Coronary artery (tissue), 2 donors: ENCODE measurements at regions not wholly inside any gene's neighbourhood (a gene's known extent, or its start where the extent isn't known, plus 50 kb on each side); places are given as distances from the start of the nearest gene placed in this dataset.

Source experiments
- DNase-seq: peaks from one replicate; pipeline ENCODE4 v3.0.0-alpha.2; 2017; ENCODE audit warnings: low spot score
- H3K27ac ChIP-seq, 2 donors: fragments of 200-600 bp; sonication (generic); one replicate each; pipeline ENCODE4 v1.5.1; 2016 to 2019
- H3K4me3 ChIP-seq: fragments of 200-600 bp; sonication (generic); 2 replicates; pipeline ENCODE4 v1.5.1; 2016; ENCODE audit warnings: mild to moderate bottlenecking, moderate library complexity
- CTCF ChIP-seq: fragments of 200-600 bp; sonication (generic); IDR thresholded peaks from one replicate; pipeline ENCODE4 v1.5.1; 2019; ENCODE audit warnings: antibody characterized with exemption

GRCh38 chr2:118340103-118340502 lies 251.8 kb downstream of the INSIG2 start:
- TF ChIP-seq CTCF = no peak
- Histone ChIP-seq H3K27ac (no peak overlapping the region), H3K4me3 (no peak overlapping the region)
- DNase-seq = no peak

- no peak for TF ChIP-seq CTCF
- no peak overlapping the region for H3K27ac ChIP-seq
- no peak for DNase-seq
Observed at GRCh38 chr2:118339386-118339785, 251.1 kb downstream of the INSIG2 start.

GRCh38 chr2:118333664-118334063 lies 245.4 kb downstream of the INSIG2 start:
- DNase-seq = no peak
- TF ChIP-seq CTCF = no peak
- Histone ChIP-seq H3K27ac (no peak overlapping the region), H3K4me3 (no peak overlapping the region)

More at GRCh38 chr2:118339386-118339785, 251.1 kb downstream of the INSIG2 start:
- no peak overlapping the region for H3K4me3 ChIP-seq

GRCh38 chr2:118325321-118325955 lies 237.2 kb downstream of the INSIG2 start:
- no peak for TF ChIP-seq CTCF
- no peak for DNase-seq
- H3K27ac ChIP-seq = no peak overlapping the region

GRCh38 chr2:118322406-118322805 lies 234.1 kb downstream of the INSIG2 start:
- Histone ChIP-seq H3K4me3 (no peak overlapping the region), H3K27ac (no peak overlapping the region)
- DNase-seq = no peak
- no peak for TF ChIP-seq CTCF

More at GRCh38 chr2:118325321-118325955, 237.2 kb downstream of the INSIG2 start:
- H3K4me3 ChIP-seq = no peak overlapping the region

GRCh38 chr2:118321432-118322105 lies 233.3 kb downstream of the INSIG2 start:
- no peak overlapping the region for H3K4me3 ChIP-seq
- DNase-seq = no peak
- H3K27ac ChIP-seq = no peak overlapping the region
- no peak for TF ChIP-seq CTCF

GRCh38 chr2:118320658-118321057 lies 232.4 kb downstream of the INSIG2 start:
- no peak for TF ChIP-seq CTCF
- Histone ChIP-seq H3K4me3 (no peak overlapping the region), H3K27ac (no peak overlapping the region)
- no peak for DNase-seq
